ENCODE measurements at regions not wholly inside any gene's neighbourhood (a gene's known extent, or its start where the extent isn't known, plus 50 kb on each side); places are given as distances from the start of the nearest gene placed in this dataset.

DNA sequence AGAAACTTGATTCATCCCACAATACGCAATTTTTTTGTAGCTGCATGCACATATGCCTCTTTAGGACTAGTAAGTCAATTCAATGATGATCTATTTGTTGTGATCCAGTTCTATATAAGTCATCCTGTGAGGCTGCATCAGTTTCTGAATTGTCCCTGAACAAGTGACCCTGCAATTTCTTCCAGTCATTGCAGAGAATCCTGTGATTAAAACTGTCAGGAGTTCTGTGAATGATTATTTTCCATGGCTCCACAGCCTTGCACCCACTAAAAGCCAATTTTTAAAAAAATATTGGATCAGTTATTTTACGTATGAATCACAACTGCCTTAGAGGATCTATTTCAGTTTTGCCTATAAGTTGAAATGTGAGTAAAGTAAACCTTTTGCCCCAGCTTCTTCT is 1585.0 kb upstream of the ACVR2A start:
- Histone ChIP-seq H3K36me3 (ENCODE audit: insufficient read depth, low read length, poor library complexity, severe bottlenecking) (no peaks in the 10 kb centered on the region), H3K27me3 (replicated peaks; ENCODE audit: insufficient read depth, low read depth, low read length, poor library complexity) (no peaks in the 10 kb centered on the region), H3K4me1 (ENCODE audit: insufficient read depth, low read length, poor library complexity, severe bottlenecking) (no peaks in the 10 kb centered on the region), H3K9me3 (ENCODE audit: low read depth, low read length, poor library complexity, severe bottlenecking) (no peaks in the 10 kb centered on the region), H3K4me3 (ENCODE audit: low read depth, low read length, poor library complexity, severe bottlenecking) (no peak overlapping the region), H3K27ac (ENCODE audit: low read depth, low read length, poor library complexity, severe bottlenecking) (no peak overlapping the region)
- intact Hi-C loops (cut with micrococcal nuclease; ENCODE audit: unreplicated experiment): no loop called here
- no peak for DNase-seq (ENCODE audit: low spot score)
- CTCF ChIA-PET: no interaction called here
- TF ChIP-seq CTCF (conservative IDR thresholded peaks at IDR 0.05; ENCODE audit: low read depth, low read length): no peak
- TF ChIP-seq EZH2 (IDR thresholded peaks at IDR 0.05; ENCODE audit: borderline replicate concordance, low read depth, low read length, poor library complexity, severe bottlenecking): no peak
- POLR2A ChIA-PET (ENCODE audit: low non-redundant PET): no interaction called here
- no TSS peak for BruUV-seq (replicated peaks)

DNA sequence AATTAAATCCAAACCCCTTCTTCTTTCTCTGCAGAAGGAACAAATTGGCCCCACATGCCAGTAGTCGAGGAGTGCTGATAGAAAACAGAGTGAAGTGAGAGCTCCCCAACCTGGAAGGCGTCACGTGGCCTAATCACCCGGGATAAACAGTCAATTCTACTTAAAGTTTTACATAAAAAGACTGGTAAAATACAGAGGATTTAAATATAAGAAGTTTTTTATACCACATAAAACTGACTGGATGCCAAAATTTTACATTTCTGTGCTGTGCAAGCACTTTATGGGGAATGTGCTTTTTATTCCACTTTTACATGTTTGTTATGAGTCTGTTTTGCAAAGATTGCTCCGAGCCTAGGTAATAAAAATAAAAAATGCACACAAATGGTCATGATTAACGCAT is 1586.8 kb upstream of the ACVR2A start:
- CTCF ChIA-PET: no interaction called here
- H3K36me3 ChIP-seq (ENCODE audit: insufficient read depth, low read length, poor library complexity, severe bottlenecking): no peaks in the 10 kb centered on the region
- no peaks in the 10 kb centered on the region for H3K9me3 ChIP-seq (ENCODE audit: low read depth, low read length, poor library complexity, severe bottlenecking)
- no peaks in the 10 kb centered on the region for H3K4me1 ChIP-seq (ENCODE audit: insufficient read depth, low read length, poor library complexity, severe bottlenecking)
- TF ChIP-seq EZH2 (IDR thresholded peaks at IDR 0.05; ENCODE audit: borderline replicate concordance, low read depth, low read length, poor library complexity, severe bottlenecking) (no peak), CTCF (conservative IDR thresholded peaks at IDR 0.05; ENCODE audit: low read depth, low read length) (no peak)
- POLR2A ChIA-PET (ENCODE audit: low non-redundant PET): no interaction called here
- H3K4me3 ChIP-seq (ENCODE audit: low read depth, low read length, poor library complexity, severe bottlenecking): no peak overlapping the region
- DNase-seq (ENCODE audit: low spot score): no peak
- intact Hi-C loops (cut with micrococcal nuclease; ENCODE audit: unreplicated experiment): no loop called here
- BruUV-seq (replicated peaks): no TSS peak
- H3K27me3 ChIP-seq (replicated peaks; ENCODE audit: insufficient read depth, low read depth, low read length, poor library complexity): no peaks in the 10 kb centered on the region
- H3K27ac ChIP-seq (ENCODE audit: low read depth, low read length, poor library complexity, severe bottlenecking): no peak overlapping the region

- Histone ChIP-seq H3K27me3 (replicated peaks; ENCODE audit: insufficient read depth, low read depth, low read length, poor library complexity) (no peaks in the 10 kb centered on the region), H3K36me3 (ENCODE audit: insufficient read depth, low read length, poor library complexity, severe bottlenecking) (no peaks in the 10 kb centered on the region), H3K27ac (ENCODE audit: low read depth, low read length, poor library complexity, severe bottlenecking) (no peak overlapping the region), H3K9me3 (ENCODE audit: low read depth, low read length, poor library complexity, severe bottlenecking) (no peaks in the 10 kb centered on the region), H3K4me1 (ENCODE audit: insufficient read depth, low read length, poor library complexity, severe bottlenecking) (no peaks in the 10 kb centered on the region), H3K4me3 (ENCODE audit: low read depth, low read length, poor library complexity, severe bottlenecking) (no peak overlapping the region)
- no peak for DNase-seq (ENCODE audit: low spot score)
- BruUV-seq (replicated peaks): no TSS peak
- TF ChIP-seq CTCF (conservative IDR thresholded peaks at IDR 0.05; ENCODE audit: low read depth, low read length) (no peak), EZH2 (IDR thresholded peaks at IDR 0.05; ENCODE audit: borderline replicate concordance, low read depth, low read length, poor library complexity, severe bottlenecking) (no peak)
- POLR2A ChIA-PET (ENCODE audit: low non-redundant PET): no interaction called here
- intact Hi-C loops (cut with micrococcal nuclease; ENCODE audit: unreplicated experiment): no loop called here
- CTCF ChIA-PET: no interaction called here
Measured at GRCh38 chr2:146252119-146252518, 1592.7 kb upstream of the ACVR2A start.
